ENCODE measurements at regions not wholly inside any gene's neighbourhood (a gene's known extent, or its start where the extent isn't known, plus 50 kb on each side); places are given as distances from the start of the nearest gene placed in this dataset.

- no peak for DNase-seq (ENCODE audit: low read depth, low spot score)
- in situ Hi-C loops (cut with HindIII; ENCODE audit: low sequenced_read_pairs): no loop called here
- no peak overlapping the region for H3K4me3 ChIP-seq (ENCODE audit: low read depth, low read length)
- TF ChIP-seq, protein P1, sequence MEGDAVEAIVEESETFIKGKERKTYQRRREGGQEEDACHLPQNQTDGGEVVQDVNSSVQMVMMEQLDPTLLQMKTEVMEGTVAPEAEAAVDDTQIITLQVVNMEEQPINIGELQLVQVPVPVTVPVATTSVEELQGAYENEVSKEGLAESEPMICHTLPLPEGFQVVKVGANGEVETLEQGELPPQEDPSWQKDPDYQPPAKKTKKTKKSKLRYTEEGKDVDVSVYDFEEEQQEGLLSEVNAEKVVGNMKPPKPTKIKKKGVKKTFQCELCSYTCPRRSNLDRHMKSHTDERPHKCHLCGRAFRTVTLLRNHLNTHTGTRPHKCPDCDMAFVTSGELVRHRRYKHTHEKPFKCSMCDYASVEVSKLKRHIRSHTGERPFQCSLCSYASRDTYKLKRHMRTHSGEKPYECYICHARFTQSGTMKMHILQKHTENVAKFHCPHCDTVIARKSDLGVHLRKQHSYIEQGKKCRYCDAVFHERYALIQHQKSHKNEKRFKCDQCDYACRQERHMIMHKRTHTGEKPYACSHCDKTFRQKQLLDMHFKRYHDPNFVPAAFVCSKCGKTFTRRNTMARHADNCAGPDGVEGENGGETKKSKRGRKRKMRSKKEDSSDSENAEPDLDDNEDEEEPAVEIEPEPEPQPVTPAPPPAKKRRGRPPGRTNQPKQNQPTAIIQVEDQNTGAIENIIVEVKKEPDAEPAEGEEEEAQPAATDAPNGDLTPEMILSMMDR (IDR thresholded peaks at IDR 0.05; ENCODE audit: low read depth, low read length): no peak
Measured at GRCh38 chr14:71317385-71318096, 410.3 kb downstream of the PCNX1 start.

DNA sequence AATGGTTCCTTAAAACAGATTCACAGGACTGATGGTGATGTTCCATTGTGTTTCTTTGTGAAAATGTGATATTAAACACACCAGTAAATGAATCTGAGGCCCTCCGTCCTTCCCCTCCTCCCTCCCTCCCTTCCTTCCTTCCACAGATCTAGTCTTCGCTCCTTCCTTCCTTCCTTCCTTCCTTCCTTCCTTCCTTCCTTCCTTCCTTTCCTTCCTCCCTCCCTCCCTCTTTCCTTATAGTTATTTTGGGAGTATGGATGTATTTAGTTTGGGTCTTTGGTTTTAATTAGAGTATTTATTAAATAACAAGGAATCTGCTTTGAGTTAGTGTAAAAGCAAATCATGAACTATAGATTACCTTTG is 410.8 kb downstream of the PCNX1 start:
- in situ Hi-C loops (cut with HindIII; ENCODE audit: low sequenced_read_pairs): no loop called here
- no peak overlapping the region for H3K4me3 ChIP-seq (ENCODE audit: low read depth, low read length)
- no peak for DNase-seq (ENCODE audit: low read depth, low spot score)
- TF ChIP-seq, protein P1 (IDR thresholded peaks at IDR 0.05; ENCODE audit: low read depth, low read length): no peak

GRCh38 chr14:71319666-71320065 is 412.4 kb downstream of the PCNX1 start:
- in situ Hi-C loops (cut with HindIII; ENCODE audit: low sequenced_read_pairs): no loop called here
- TF ChIP-seq, protein P1 (IDR thresholded peaks at IDR 0.05; ENCODE audit: low read depth, low read length): no peak
- H3K4me3 ChIP-seq (ENCODE audit: low read depth, low read length): peak overlapping the region; percentile 83
- no peak for DNase-seq (ENCODE audit: low read depth, low spot score)

GRCh38 chr14:71320107-71320733 is 413.0 kb downstream of the PCNX1 start, which contains the start of gene SIPA1L1:
TSS of gene SIPA1L1 (plus strand) at chr14:71320476.
- in situ Hi-C loops (cut with HindIII; ENCODE audit: low sequenced_read_pairs): no loop called here
- TF ChIP-seq, protein P1 (IDR thresholded peaks at IDR 0.05; ENCODE audit: low read depth, low read length): no peak
- peak; percentile 99 for DNase-seq (ENCODE audit: low read depth, low spot score)
- H3K4me3 ChIP-seq (ENCODE audit: low read depth, low read length): peak within 1 kb of the TSS; percentile 83

- in situ Hi-C loops (cut with HindIII; ENCODE audit: low sequenced_read_pairs): no loop called here
- H3K4me3 ChIP-seq (ENCODE audit: low read depth, low read length): peak overlapping the region; percentile 83
- peak; percentile 62 for DNase-seq (ENCODE audit: low read depth, low spot score)
- TF ChIP-seq, protein P1 (IDR thresholded peaks at IDR 0.05; ENCODE audit: low read depth, low read length): no peak
Measured at GRCh38 chr14:71320734-71321573, 413.7 kb downstream of the PCNX1 start.

DNA sequence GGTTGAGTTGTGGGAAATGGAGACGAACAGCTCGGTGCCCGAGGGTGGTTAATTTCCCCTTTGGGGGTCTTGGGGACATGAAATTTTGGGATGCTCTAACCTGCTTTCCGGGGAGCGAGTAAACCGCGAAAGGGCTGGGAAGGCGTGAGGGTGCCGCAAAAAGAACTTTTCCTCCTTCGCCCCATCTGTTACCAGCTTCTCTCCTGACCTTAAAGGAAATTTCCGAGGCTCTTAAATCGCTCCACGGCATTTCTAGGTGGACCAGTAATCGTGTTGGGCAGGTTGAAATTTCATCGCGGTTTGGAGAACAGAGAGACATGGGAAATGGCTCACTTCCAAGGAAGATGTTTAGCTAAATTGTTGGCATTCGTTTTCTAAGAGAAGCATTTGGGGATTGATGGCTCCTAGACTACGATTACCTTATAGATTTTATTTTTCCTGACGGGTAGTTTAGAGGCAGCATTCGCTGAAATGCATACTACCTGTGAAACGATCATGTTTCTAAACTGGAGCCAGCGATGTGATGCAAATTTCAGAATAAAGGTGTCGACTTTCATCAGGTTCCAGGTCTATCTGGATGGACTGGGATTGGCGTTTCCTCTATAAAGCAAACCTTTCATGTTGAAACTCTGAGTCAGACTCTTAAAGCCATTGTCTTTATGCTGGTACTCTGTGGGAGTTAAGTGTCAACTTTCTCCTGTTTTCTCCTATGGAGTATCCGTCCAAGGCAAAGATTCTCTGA is 414.5 kb downstream of the PCNX1 start:
- TF ChIP-seq, protein P1 (IDR thresholded peaks at IDR 0.05; ENCODE audit: low read depth, low read length): no peak
- in situ Hi-C loops (cut with HindIII; ENCODE audit: low sequenced_read_pairs): no loop called here
- peak overlapping the region; percentile 83 for H3K4me3 ChIP-seq (ENCODE audit: low read depth, low read length)
- peak; percentile 69 for DNase-seq (ENCODE audit: low read depth, low spot score)

Data from astrocyte of the spinal cord (primary cell).